NCI-H2171 (cell line): ENCODE measurements at regions not wholly inside any gene's neighbourhood (a gene's known extent, or its start where the extent isn't known, plus 50 kb on each side); places are given as distances from the start of the nearest gene placed in this dataset.
"Not testable (repeated sequence)": the region's sequence is repeated elsewhere in the genome, so short reads cannot be mapped to it uniquely, and the experiment has no call there.

Experiments
- DNase-seq: peaks from one replicate; lab custom pipeline; 2025; lab: John Stamatoyannopoulos, UW

DNA sequence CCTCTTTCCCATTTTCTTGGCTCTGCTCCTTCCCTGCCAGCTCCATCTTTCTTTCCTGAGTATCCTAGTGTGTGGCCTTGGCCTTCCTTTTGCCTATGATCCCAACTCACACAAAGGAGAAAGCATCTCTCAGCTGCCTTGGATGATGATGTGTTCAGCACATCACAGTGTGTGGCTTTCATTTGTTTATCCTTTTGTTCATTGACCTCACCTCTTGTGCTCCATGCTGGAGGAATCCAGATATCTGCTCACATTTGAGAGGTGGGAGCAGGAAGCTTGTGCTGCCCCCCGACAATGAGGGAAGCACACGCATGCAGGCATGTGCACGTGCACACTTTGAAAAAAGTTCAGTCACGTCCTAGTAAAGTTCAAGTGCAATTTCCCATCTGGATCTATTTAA is 131.0 kb downstream of the SMIM20 start:
- no peak for DNase-seq

DNA sequence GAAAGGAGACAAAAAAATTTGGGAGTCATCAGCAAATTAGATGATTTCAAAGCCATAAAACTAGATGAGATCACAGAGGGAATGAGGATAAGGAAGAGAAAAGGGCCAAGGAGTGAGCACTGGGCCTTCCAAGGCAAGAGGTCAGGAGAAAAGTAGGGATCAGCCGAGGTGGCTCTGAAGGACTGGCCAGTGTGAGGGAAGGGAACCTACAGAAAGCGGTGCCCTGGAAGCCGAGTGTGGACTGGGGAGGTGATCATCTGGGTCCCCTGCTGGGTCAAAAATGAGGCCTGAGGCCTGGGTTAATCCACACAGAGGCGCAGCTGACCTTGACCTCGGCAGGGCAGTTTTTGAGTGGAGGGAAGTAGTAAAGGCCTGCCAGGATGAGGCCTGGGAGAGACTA is 133.8 kb downstream of the SMIM20 start:
- DNase-seq: no peak

DNA sequence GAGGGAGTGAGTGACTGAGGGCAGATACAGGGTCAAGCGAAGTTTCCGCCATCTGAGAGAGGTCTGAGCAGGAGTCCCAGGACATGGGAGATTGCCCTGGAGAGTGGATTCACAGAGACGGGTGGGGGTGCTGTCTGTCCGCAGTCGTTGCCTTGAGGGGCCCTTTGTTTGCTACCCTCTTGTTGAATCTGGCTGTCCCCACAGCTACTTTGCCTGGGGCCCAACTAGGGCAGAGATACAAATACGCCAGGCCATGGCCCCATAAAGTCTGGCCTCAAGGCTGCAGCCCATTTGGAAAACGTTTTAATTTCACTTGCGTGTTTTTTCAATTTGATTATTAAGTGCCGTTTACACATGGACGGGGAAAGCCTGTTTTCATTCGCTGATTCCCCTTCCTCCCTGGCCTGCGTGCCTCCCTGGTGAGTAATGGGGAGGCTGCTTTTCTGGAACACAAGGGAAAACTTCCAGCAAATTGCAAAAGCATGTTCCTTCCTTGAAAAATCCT is 134.4 kb downstream of the SMIM20 start:
- no peak for DNase-seq

DNA sequence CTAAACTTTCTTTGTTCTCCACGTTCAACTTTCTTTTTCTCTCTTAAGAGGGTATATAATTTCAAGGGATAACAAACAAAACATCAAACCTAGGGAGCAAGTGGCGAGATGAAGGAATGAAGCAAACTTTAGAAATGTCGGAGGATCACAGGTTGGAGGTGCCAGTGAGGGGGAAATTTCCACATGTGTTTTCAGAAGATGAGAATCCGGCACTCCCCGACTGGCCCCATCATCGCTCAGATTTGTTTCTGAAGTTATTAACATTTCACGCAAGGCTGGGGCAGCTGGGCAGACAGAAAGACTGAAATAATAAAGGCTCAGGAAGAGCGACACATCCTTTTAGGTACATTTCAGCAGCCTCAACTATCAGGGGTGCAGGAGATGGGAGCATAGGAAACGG is 134.9 kb downstream of the SMIM20 start:
- DNase-seq: no peak

DNA sequence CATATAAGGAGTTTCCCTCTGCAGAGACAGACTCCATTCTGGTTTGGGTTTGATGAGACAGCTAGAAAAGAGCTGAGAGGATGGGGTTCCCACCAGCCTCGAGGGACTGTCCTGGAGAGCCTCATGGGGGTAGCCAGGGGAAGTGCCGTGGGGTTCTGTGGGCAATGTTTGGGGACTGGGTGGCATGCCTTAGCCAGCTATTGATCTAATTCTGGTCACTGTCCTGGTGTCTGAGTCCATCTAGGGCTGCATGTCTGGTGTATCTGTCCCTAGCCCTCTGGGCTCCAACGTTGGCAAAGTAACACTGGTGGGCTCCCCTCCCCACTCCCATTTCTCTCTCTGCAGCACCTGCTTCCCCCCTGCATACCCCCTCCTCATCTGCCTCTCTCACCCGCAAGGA is 135.4 kb downstream of the SMIM20 start:
- DNase-seq: no peak

DNA sequence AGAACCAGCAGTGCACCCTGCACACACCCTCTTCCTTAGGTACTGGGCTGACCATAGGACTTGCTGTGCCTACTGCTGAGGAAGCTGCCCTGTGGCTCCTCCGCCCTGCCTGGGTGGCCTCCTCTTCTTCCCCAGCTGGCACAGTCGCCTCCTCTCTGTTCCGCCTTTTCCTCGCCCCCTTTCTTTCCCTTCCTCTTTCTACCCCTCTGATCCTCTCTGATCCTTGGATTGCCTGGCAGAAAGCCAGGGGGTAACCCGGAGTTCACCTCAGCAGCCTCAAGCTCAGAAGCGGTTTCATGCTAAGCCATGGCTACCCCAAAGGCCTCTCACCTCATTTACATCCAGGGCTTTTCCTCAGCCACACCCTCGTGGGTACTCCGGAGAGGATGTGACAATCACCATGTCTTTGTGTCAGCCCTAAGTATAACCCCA is 136.2 kb downstream of the SMIM20 start:
- DNase-seq: no peak

DNA sequence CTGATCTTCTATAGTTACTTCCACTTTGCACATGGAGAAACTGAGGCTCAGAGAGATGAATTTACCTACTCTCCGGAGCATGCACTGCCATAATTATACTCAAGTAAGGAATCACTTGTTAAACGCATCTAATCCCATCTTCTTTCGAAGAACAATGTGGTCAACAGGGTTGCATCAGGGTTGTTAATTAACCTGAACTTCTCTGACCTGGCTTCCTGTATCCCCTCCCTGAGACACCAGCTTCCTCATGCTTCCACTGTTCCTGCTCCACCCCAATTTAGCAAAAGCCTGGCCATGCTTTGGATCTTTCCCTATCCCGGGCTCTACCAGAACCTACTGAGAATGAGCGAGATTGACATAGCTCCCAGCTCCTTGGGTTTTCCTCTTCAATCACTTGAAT is 136.7 kb downstream of the SMIM20 start:
- DNase-seq: no peak

DNA sequence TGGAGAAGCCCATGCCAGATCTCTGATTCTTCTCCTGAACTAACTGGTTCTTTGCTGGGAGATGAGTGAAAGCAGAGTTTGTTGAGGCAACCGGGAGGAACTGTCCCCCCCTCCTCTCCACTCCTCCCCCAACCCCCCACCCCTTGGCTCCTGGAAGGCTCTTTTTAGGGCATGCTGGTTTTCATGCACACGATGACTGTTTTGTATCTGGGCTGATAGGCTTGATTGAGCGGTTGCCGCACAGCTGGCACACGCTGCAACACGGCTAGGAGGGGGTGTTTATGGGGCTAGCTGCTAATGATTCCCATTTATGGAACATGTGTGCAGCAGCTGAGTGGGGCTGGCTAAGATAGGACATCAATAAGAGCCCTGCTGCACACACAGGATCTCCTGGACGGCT is 137.2 kb downstream of the SMIM20 start:
- DNase-seq: no peak

DNA sequence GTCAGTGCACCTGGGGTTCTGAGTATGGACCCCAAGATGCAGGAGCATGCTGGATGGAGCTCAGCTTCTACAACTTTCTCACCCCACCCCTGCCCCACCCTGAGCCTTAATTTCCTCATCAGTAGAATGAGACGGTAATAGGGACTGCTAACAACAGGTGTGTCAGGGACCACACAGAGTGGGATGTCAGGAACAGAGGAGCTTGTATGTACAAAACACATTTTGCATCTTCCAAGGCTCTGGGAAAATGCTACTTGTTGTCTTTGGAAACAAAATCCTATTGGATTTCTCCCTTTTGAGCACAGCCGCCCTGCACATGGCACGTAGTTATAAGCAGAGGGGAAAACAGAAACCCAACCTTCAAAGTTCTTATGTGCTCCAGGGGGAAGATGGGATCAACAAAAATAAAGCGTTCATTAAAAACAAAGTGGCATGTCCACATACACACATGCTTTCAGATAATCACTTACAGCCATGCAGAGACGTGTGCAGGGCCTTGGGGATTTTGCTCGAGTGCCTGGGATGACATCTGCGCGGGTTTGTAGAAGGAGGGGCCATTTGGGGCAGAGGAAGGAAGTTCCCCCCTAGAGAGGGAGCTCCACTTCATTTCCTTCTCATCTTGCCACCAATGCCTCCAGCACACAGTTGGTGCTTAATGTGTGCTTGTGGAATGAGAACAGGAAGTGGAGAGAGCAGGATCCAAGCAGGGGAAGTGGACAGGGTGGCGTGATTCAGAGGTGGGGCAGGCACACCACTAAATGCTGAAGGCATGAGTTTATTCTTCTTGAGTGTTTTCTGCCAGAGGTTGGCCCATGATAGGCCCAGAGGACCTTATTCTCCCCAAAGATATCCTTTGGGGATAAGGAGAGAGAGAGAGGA is 138.9 kb downstream of the SMIM20 start:
- no peak for DNase-seq

DNA sequence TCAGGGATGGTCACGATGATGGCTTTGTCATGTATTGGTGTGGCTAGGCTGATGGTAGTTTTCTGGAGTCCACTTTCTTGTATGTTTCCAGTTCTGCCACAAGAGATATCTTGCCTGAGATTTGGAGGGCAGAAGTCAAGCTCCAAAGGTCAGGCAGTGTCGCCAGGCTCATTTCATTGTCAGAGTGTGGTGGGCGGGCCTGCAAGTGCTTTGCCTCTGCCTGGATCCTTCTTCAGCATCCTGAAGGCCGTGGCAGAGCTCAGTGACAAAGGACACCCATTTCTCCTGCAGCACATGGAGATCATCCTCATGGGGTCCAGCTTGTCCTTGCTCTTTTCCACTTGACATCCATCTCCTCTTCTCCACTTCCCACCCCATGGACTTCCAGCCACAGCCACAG is 139.7 kb downstream of the SMIM20 start:
- no peak for DNase-seq

DNA sequence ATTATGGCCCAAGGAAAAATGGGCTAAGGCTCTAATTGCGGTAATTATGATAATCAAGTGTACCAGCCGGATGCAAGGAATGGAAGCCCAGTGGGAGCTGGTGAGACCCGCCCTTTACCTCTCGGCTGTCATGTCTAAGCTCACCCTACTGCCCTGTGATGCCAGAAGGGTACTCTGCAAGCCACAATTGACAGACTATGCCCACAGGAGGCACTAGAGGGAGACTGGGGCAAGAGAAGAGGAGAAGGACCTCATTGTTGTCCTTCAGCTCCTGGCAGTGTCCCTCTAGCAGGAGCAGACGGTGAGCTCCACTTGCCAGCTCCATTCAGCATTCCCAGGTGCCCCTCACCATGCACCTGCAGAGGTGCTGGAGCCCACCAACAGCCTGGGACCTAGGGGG is 141.8 kb downstream of the SMIM20 start:
- no peak for DNase-seq

DNA sequence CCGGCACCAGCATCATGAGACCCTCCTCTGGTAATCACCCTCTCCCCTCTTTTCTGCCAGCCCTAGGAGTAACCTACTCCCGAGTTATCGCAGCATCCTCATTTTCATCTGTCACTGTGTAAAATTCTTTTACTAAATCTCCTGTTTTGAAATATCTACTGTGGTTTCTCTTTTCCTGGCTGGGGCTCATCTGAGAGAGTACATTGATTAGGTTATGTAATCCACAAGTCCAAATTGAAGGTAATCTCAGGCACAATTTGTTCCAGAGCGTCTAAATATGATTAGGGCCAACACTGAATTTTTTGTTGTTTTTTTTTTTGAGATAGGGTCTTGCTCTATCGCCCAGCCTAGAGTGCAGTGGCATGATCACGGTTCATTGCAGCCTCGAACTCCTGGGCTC is 142.4 kb downstream of the SMIM20 start:
- no peak for DNase-seq

DNA sequence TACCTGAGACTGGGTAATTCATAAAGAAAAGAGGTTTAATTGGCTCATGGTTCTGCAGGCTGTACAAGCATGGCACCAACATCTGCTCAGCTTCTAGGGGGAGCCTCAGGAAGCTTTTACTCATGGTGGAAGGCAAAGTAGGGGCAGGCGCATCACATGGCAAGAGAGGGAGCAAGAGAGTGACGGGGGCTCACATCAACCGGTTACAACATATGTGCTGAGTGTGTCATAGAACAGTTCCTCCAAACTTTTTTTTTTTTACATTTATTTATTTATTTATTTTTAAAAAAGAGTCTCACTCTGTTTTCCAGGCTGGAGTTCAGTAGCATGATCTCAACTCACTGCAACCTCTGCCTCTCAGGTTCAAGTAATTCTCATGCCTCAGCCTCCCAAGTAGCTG is 143.8 kb downstream of the SMIM20 start:
- DNase-seq: not testable (repeated sequence)

DNA sequence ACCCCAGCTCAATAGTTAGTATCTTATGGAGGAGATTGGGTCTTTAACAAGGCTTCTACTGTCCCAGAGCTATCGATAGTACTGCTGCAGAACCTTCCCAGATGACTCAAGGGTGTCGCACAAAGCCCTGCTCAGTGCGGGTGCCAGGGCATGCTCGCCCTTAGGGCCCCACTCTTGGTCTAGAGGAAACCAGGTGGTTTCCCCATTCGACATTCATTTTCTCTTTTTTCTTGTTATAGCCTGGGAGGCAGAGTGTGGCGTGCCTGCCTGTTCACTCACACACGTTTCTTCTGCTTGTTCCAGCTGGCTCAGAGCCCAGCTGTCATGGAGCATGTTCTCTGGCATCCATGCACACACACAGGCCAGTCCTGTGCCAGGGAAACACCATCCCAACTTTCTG is 144.5 kb downstream of the SMIM20 start:
- DNase-seq: no peak

DNA sequence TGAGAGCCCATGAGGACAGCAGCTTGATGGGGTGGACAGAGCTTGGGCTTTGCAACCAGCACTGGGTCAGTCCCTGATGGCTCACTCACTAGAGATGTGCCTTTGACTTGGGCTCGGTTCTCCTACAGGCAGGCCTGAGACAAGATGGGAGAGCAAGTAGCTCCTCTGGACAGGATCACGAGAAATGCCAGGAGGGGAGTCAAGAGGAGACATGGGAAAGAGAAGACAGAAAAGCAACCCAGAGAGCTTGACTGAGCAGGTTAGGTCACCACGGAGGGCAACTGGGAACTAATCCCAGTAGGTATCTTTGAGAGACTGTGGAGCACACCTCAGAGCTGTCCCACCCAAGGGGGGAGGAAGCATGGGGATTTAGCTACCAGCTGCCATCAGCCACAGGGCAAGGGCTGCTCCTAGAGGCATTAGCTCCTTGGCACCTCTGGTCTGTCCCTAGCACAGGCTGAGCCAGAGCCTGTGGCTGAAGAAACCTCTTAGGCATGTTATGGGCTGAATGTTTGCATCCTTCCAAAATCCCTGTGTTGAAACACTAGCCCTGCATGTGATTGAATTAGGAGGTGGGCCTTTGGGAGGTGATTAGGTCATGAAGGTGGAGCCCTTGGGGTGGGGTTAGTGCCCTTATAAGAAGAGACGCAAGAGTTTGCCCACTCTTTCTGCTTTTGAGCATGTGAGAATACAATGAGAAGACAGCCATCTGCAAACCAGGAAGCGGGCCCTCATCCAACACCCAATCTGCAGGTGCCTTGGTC is 145.6 kb downstream of the SMIM20 start:
- no peak for DNase-seq

DNA sequence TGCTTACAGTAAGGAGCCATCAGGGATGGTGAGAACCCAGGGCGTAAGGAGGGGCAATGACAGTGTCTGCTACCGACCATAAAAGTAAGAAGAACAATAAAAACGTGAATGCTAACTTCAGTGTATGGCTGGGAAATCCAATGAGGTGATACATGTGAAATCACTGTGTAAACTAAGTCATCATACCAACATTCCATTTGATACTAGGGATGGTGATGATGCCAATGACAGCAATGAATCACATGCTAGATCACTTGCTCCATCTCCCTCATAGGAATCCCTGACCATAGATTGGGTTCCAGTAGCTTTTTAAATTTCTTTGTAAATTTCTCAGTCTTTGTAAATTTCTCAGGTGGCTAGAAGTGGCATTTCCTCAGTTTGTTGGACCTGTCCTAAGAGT is 146.3 kb downstream of the SMIM20 start:
- no peak for DNase-seq

DNA sequence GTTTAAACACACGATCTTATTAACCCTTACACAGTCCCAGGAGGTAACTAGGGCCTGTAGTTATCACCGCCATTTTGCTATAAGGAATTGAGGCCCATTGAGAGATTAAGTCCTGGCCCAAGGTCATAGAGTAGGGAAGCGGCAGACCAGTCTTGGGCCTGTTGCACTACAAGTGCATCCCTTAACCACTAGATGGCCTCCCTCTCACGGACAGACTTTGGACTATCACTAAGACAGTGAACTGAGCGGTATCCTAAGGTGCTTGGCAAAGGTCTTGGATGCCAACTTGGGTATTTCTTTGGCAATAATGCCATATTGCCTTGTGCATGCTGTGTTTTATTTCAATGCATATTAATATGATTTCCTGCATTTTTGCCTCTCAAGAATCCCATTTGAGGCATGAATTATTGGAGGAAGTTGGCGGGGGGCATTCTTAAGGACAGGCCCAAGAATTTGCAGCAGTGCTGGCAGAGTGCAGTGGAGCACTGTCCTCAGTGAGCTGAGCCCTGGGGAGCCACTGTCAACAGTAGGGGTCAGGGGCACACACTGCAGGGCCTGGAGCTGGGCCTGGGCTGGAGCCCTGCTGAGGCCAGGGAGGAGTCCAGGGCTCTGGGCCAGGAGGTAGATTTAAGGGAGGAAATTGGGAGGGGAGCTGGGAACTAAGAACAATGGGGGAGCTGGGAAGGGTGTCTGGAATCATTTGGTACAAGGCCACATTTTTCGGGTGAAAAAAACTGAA is 147.4 kb downstream of the SMIM20 start:
- no peak for DNase-seq

DNA sequence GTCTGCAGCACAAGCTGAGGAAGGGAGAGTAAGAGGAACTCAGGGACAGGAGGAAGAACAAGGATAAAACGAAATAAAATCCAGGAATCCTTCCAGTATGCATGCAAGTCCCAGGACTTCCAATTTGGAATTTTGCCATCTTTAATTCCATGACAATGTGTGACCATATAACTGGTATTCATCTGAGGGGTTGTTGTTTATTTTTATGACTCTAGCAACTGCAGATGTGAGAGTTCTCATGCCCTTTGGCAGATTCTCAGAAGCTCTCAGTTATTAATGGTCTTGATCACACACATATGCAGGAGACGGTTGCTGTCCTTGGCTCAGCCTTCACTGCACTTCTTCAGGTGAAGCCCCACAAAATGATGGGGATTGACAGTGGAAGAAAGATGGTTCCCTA is 148.2 kb downstream of the SMIM20 start:
- no peak for DNase-seq

DNA sequence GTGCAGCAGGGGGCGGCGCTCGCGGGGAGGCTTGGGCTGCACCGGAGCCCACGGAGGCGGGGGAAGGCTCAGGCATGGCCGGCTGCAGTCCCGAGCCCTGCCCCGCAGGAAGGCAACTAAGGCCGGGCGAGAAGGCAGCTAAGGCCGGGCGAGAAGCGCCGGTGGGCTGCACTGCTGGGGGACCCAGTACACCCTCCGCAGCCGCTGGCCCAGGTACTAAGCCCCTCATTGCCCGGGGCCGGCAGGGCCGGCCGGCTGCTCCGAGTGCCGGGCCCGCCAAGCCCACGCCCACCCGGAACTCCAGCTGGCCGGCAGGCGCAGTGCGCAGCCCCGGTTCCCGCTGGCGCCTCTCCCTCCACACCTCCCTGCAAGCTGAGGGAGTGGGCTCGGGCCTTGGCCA is 150.0 kb downstream of the SMIM20 start:
- DNase-seq: not testable (repeated sequence)

DNA sequence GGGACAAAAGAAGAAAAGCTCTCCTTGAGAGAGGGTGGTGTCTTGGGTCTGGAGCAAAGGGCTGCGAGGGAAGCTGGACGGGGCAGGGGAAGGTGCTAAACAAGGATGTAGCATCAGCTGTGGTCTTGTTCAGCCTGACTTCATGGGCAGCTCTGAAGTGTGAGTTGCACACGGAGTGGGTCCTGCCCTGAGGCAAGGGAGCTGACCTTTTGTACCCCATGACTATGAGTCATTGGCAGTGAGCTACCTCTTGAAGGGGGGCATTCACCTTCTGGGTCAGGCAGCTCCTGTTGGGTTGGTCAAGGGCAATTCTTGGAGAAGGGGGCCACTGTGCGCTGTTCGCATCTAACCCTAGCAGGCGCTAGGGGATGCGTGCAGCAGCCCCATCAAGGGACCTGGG is 151.8 kb downstream of the SMIM20 start:
- DNase-seq: no peak

DNA sequence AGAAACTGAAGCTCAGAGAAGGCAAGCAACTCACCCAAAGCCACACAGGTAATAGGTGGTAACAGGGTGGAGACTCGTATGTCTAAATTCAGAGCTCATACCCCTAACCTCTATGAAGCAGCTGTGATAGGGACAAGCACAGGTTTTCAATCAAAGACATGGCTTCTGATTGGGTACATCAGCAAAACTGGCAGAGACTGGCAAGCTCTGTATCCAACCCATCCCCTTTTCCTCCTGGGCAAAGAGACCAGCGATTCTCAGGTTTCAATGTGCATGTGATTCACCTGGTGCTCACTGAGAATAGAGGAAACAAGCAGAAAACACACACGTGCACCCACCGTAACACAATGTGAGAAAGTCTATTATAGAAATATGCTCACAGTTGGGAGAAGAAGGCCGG is 153.0 kb downstream of the SMIM20 start:
- peak; percentile 22 for DNase-seq

DNA sequence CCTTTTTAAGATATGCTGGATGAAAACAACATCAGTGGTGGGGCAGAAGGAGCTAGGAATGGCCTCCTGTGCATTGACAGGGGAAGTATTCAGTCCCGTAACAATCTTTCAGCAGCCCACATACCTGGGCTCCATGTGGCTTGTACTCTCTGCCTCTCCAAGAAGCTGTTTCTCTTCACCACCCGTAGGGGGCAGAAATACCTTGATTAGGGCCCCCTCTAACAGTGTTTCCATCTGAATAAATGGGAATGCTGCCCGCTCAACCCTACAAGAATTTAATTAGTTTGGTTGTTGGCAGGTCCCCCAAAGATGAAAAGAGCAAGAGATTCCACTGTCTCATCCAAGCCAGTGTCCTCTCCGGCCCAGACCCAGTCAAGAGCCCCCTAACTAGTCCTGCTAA is 155.2 kb downstream of the SMIM20 start:
- no peak for DNase-seq

DNA sequence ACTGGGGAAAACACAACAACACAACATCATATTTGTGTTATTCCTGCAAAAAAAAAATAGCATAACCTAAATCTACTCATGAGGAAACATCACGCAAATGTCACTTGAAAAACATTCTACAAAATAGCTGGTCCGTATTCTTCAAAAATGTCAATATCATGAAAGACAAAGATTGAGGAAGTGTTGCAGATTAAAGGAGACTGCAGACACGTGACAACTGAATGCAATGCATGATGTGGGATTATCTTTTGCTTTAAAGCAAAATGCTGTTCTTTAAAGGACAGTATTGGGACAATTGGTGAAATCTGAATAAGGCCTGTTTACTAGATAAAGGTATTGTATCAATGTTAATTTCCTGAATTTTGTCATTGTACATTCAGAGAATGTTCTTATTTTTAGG is 157.7 kb downstream of the SMIM20 start:
- no peak for DNase-seq
